ENCODE measurements at regions not wholly inside any gene's neighbourhood (a gene's known extent, or its start where the extent isn't known, plus 50 kb on each side); places are given as distances from the start of the nearest gene placed in this dataset.

DNA sequence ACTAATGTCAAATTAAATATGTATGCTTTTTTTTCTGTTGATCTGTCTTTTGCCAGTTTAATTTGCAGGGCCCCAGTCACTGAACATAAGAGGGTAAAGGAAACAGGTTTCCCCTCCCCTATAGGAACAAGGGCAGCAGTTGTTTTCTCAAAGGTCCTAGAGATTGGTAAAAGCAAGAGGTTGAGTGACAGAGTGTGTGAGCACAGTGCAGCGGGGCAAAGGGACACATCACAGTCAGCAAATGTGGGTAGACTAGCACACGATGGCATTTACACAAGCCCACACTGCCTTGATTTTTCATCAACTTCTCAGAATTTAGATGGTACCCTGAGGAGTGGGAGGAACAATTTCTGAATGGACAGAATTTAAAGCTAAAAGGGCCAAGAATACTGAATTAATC, 138.7 kb upstream of the MYLIP start:
- Histone ChIP-seq H3K27ac (replicated peaks) (no peak overlapping the region), H3K27me3 (ENCODE audit: insufficient read depth, poor library complexity, severe bottlenecking) (no peaks in the 10 kb centered on the region), H3K4me3 (replicated peaks; ENCODE audit: insufficient read depth, low read length) (no peak overlapping the region)
- TF ChIP-seq SPI1 (IDR thresholded peaks at IDR 0.05; ENCODE audit: borderline replicate concordance, low read depth) (no peak), GABPA (IDR thresholded peaks at IDR 0.05; ENCODE audit: low read depth) (no peak), POLR2AphosphoS5 (IDR thresholded peaks at IDR 0.05; ENCODE audit: low read depth) (no peak)
- TF ChIP-seq, protein P1, sequence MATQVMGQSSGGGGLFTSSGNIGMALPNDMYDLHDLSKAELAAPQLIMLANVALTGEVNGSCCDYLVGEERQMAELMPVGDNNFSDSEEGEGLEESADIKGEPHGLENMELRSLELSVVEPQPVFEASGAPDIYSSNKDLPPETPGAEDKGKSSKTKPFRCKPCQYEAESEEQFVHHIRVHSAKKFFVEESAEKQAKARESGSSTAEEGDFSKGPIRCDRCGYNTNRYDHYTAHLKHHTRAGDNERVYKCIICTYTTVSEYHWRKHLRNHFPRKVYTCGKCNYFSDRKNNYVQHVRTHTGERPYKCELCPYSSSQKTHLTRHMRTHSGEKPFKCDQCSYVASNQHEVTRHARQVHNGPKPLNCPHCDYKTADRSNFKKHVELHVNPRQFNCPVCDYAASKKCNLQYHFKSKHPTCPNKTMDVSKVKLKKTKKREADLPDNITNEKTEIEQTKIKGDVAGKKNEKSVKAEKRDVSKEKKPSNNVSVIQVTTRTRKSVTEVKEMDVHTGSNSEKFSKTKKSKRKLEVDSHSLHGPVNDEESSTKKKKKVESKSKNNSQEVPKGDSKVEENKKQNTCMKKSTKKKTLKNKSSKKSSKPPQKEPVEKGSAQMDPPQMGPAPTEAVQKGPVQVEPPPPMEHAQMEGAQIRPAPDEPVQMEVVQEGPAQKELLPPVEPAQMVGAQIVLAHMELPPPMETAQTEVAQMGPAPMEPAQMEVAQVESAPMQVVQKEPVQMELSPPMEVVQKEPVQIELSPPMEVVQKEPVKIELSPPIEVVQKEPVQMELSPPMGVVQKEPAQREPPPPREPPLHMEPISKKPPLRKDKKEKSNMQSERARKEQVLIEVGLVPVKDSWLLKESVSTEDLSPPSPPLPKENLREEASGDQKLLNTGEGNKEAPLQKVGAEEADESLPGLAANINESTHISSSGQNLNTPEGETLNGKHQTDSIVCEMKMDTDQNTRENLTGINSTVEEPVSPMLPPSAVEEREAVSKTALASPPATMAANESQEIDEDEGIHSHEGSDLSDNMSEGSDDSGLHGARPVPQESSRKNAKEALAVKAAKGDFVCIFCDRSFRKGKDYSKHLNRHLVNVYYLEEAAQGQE (IDR thresholded peaks at IDR 0.05; ENCODE audit: insufficient replicate concordance, low read depth), result no peak
- TF ChIP-seq, protein P2, sequence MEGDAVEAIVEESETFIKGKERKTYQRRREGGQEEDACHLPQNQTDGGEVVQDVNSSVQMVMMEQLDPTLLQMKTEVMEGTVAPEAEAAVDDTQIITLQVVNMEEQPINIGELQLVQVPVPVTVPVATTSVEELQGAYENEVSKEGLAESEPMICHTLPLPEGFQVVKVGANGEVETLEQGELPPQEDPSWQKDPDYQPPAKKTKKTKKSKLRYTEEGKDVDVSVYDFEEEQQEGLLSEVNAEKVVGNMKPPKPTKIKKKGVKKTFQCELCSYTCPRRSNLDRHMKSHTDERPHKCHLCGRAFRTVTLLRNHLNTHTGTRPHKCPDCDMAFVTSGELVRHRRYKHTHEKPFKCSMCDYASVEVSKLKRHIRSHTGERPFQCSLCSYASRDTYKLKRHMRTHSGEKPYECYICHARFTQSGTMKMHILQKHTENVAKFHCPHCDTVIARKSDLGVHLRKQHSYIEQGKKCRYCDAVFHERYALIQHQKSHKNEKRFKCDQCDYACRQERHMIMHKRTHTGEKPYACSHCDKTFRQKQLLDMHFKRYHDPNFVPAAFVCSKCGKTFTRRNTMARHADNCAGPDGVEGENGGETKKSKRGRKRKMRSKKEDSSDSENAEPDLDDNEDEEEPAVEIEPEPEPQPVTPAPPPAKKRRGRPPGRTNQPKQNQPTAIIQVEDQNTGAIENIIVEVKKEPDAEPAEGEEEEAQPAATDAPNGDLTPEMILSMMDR (IDR thresholded peaks at IDR 0.05; ENCODE audit: insufficient read depth, low read length), result no peak
- no peak for DNase-seq (ENCODE audit: low read depth in 1 of 2, low spot score in 1 of 2)

DNA sequence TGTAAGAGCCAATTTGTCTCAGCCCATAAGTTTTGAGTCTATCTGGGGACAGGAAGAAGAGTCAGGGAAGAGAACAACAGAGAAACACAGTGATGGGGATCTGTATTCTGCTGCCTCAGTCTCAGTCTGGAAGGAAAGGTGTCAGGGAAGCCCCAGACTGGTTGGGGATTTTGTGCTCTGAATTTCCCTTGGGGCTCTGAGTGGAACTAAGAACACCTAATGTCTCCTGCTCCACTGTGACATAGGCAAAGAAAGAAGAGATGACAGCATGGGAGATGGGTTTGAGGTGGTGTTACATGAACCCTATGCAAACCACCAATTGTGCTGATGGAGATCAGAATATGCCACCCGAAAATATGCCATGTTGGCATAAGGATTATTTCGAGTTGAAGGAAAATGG, 139.5 kb upstream of the MYLIP start:
- Histone ChIP-seq H3K4me3 (replicated peaks; ENCODE audit: insufficient read depth, low read length) (no peak overlapping the region), H3K27ac (replicated peaks) (no peak overlapping the region), H3K27me3 (ENCODE audit: insufficient read depth, poor library complexity, severe bottlenecking) (no peaks in the 10 kb centered on the region)
- no peak for DNase-seq (ENCODE audit: low read depth in 1 of 2, low spot score in 1 of 2)
- TF ChIP-seq, protein P1 (IDR thresholded peaks at IDR 0.05; ENCODE audit: insufficient replicate concordance, low read depth), result no peak
- TF ChIP-seq, protein P2 (IDR thresholded peaks at IDR 0.05; ENCODE audit: insufficient read depth, low read length), result no peak
- TF ChIP-seq GABPA (IDR thresholded peaks at IDR 0.05; ENCODE audit: low read depth), result no peak

DNA sequence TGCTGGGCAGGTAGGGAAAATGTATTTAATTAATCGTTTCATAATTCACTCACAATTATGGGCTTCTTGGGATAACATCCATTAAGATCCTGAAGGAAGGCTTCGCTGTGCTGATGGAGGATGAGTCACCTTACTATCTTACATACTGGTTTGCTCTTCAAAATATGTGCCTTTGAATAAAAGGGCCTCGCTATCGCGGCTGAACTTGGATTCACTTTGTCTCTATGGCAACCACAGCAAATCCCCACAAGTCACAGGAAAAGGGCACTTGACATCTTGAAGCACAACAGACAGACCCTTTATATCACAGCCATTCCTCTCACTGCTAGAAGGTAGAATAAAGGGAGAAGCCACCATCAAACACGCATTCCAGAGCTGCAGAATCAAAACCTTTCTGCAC, 141.3 kb upstream of the MYLIP start:
- Histone ChIP-seq H3K27me3 (ENCODE audit: insufficient read depth, poor library complexity, severe bottlenecking) (no peaks in the 10 kb centered on the region), H3K4me3 (replicated peaks; ENCODE audit: insufficient read depth, low read length) (no peak overlapping the region), H3K27ac (replicated peaks) (no peak overlapping the region)
- DNase-seq (ENCODE audit: low read depth in 1 of 2, low spot score in 1 of 2), result no peak
- TF ChIP-seq SPI1 (IDR thresholded peaks at IDR 0.05; ENCODE audit: borderline replicate concordance, low read depth) (no peak), POLR2AphosphoS5 (IDR thresholded peaks at IDR 0.05; ENCODE audit: low read depth) (no peak), GABPA (IDR thresholded peaks at IDR 0.05; ENCODE audit: low read depth) (no peak)
- TF ChIP-seq, protein P2 (IDR thresholded peaks at IDR 0.05; ENCODE audit: insufficient read depth, low read length), result no peak
- TF ChIP-seq, protein P1 (IDR thresholded peaks at IDR 0.05; ENCODE audit: insufficient replicate concordance, low read depth), result no peak

All from HL-60 (cell line).